SU-DHL-6 (cell line): ENCODE measurements at regions not wholly inside any gene's neighbourhood (a gene's known extent, or its start where the extent isn't known, plus 50 kb on each side); places are given as distances from the start of the nearest gene placed in this dataset.

ENCODE experiments used
- H2AFZ ChIP-seq: fragments of 200-600 bp; sonication (generic); 2 replicates; pipeline ENCODE4 v1.6.1; 2014; ENCODE audit warnings: low read depth, mild to moderate bottlenecking, moderate library complexity, mixed read lengths, antibody characterized with exemption, low read length; ENCODE audit not compliant: severe bottlenecking
- H3F3A ChIP-seq: fragments of 200-600 bp; shearing (Covaris generic); 2 replicates; pipeline ENCODE4 v1.6.0; 2016; ENCODE audit warnings: antibody characterized with exemption, mild to moderate bottlenecking; ENCODE audit not compliant: insufficient read depth
- H3K27ac ChIP-seq: fragments of 200-600 bp; sonication (generic); 2 replicates; pipeline ENCODE4 v1.5.1; 2016; ENCODE audit warnings: low read depth, mild to moderate bottlenecking, low read length, moderate library complexity, mixed read lengths
- H3K27me3 ChIP-seq: fragments of 200-600 bp; sonication (generic), shearing (Covaris generic); 2 replicates; pipeline ENCODE4 v1.6.0; 2014; ENCODE audit warnings: mild to moderate bottlenecking, low read length
- H3K36me3 ChIP-seq: fragments of 200-600 bp; sonication (generic); 2 replicates; pipeline ENCODE4 v1.6.1; 2014; ENCODE audit warnings: mild to moderate bottlenecking, low read length, mixed read lengths
- H3K4me2 ChIP-seq: fragments of 300-600, 200-600 bp; shearing (Covaris generic), sonication (generic); 2 replicates; pipeline ENCODE4 v1.6.0; 2014; ENCODE audit warnings: low read length, low read depth, mild to moderate bottlenecking; ENCODE audit not compliant: poor library complexity, severe bottlenecking
- H3K4me3 ChIP-seq: fragments of 200-600 bp; sonication (generic); 2 replicates; pipeline ENCODE4 v1.5.1; 2014; ENCODE audit warnings: antibody characterized with exemption, low read length, mild to moderate bottlenecking, mixed read lengths; ENCODE audit not compliant: insufficient read depth, poor library complexity, severe bottlenecking
- H3K79me2 ChIP-seq: fragments of 200-600 bp; sonication (generic); 2 replicates; pipeline ENCODE4 v1.6.1; 2014; ENCODE audit warnings: mild to moderate bottlenecking, low read length, moderate library complexity; ENCODE audit not compliant: insufficient read depth
- H3K9ac ChIP-seq: fragments of 200-600 bp; sonication (generic); 2 replicates; pipeline ENCODE4 v1.7.0; 2014; ENCODE audit warnings: mild to moderate bottlenecking, low read length
- H3K9me2 ChIP-seq: fragments of 200-600 bp; sonication (generic); replicated peaks from 2 replicates; pipeline ENCODE4 v1.6.1; 2014; ENCODE audit warnings: low read length; ENCODE audit not compliant: insufficient read depth
- H3K9me3 ChIP-seq: fragments of 200-600 bp; sonication (generic); 2 replicates; pipeline ENCODE4 v1.6.1; 2014; ENCODE audit warnings: low read length, mixed read lengths; ENCODE audit not compliant: insufficient read depth
- H4K20me1 ChIP-seq: fragments of 200-600 bp; sonication (generic); 2 replicates; pipeline ENCODE4 v1.6.1; 2014; ENCODE audit warnings: low read depth, mild to moderate bottlenecking, antibody characterized with exemption, low read length, moderate library complexity, mixed read lengths
- EZH2phosphoT487 ChIP-seq: fragments of 200-600 bp; sonication (generic), shearing (Covaris generic); conservative IDR thresholded peaks from 2 replicates; pipeline ENCODE4 v1.6.1; 2018; ENCODE audit warnings: mild to moderate bottlenecking, antibody characterized with exemption, low read length, moderate library complexity, mixed read lengths
- TF ChIP-seq, protein P1 (sequence below): fragments of 200-600 bp; sonication (generic); IDR thresholded peaks from one replicate; pipeline ENCODE4 v1.5.1; 2017; ENCODE audit warnings: antibody characterized with exemption, mild to moderate bottlenecking, low read length, moderate library complexity; ENCODE audit not compliant: insufficient read depth, poor library complexity, severe bottlenecking

DNA sequence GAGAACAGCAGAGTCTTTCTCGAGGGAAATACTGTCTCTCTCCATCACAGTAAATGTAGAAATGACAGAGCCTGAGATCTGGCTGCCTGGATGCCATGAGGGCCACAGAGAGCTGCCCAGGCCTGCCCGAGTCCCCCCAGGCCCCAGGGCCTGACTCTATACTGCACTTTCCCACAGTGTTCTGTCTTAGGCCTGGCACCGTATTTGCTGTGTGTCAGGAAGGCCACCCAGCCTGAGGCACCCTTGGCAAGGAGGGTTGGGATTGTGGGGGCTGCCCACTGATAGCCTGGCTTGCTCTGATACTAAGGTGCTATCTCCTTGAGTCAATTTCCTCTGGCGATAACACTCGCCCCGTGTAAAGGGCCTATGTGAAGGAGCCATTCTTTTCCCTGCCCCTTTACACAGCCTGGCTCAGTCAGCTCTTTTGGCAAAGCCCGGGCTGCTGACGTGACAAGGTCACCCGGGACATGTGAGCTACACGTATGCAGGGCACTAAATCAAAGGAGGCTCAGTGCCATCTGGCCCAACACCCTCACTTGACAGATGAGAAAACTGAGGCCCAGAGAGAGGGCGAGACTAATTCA lies 630.1 kb upstream of the KLF4 start:
- H3K27ac ChIP-seq: no peak overlapping the region
- TF ChIP-seq, protein P1, sequence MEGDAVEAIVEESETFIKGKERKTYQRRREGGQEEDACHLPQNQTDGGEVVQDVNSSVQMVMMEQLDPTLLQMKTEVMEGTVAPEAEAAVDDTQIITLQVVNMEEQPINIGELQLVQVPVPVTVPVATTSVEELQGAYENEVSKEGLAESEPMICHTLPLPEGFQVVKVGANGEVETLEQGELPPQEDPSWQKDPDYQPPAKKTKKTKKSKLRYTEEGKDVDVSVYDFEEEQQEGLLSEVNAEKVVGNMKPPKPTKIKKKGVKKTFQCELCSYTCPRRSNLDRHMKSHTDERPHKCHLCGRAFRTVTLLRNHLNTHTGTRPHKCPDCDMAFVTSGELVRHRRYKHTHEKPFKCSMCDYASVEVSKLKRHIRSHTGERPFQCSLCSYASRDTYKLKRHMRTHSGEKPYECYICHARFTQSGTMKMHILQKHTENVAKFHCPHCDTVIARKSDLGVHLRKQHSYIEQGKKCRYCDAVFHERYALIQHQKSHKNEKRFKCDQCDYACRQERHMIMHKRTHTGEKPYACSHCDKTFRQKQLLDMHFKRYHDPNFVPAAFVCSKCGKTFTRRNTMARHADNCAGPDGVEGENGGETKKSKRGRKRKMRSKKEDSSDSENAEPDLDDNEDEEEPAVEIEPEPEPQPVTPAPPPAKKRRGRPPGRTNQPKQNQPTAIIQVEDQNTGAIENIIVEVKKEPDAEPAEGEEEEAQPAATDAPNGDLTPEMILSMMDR: no peak
- no peak for TF ChIP-seq EZH2phosphoT487
- no peak overlapping the region for H3K9ac ChIP-seq
- no peak overlapping the region for H2AFZ ChIP-seq
- H3K36me3 ChIP-seq: no peaks in the 10 kb centered on the region
- H3K79me2 ChIP-seq: no peaks in the 10 kb centered on the region
- no peaks in the 10 kb centered on the region for H3K9me3 ChIP-seq
- H3F3A ChIP-seq: no peaks in the 10 kb centered on the region
- no peak overlapping the region for H3K4me2 ChIP-seq
- H4K20me1 ChIP-seq: no peaks in the 10 kb centered on the region
- H3K4me3 ChIP-seq: no peak overlapping the region
- H3K9me2 ChIP-seq: no peaks in the 10 kb centered on the region
- H3K27me3 ChIP-seq: no peaks in the 10 kb centered on the region; the same call in 1 of the 2 replicates

- H3K9me2 ChIP-seq: no peaks in the 10 kb centered on the region
- H3K27ac ChIP-seq: no peak overlapping the region
- TF ChIP-seq, protein P1: no peak
- no peak for TF ChIP-seq EZH2phosphoT487
- no peaks in the 10 kb centered on the region for H3K36me3 ChIP-seq
- no peak overlapping the region for H2AFZ ChIP-seq
- H4K20me1 ChIP-seq: no peaks in the 10 kb centered on the region
- H3K27me3 ChIP-seq: no peaks in the 10 kb centered on the region; the same call in 1 of the 2 replicates
- no peak overlapping the region for H3K4me3 ChIP-seq
- no peaks in the 10 kb centered on the region for H3F3A ChIP-seq
- no peak overlapping the region for H3K4me2 ChIP-seq
- no peaks in the 10 kb centered on the region for H3K79me2 ChIP-seq
- no peaks in the 10 kb centered on the region for H3K9me3 ChIP-seq
- H3K9ac ChIP-seq: no peak overlapping the region
Observed at GRCh38 chr9:108117795-108118194, 628.2 kb upstream of the KLF4 start.

GRCh38 chr9:108117306-108117705 lies 627.7 kb upstream of the KLF4 start:
- TF ChIP-seq, protein P1: no peak
- no peak for TF ChIP-seq EZH2phosphoT487

More at GRCh38 chr9:108117306-108117705, 627.7 kb upstream of the KLF4 start:
- Histone ChIP-seq H3K4me3 (no peak overlapping the region), H4K20me1 (no peaks in the 10 kb centered on the region), H3K9me2 (no peaks in the 10 kb centered on the region), H3F3A (no peaks in the 10 kb centered on the region), H3K9me3 (no peaks in the 10 kb centered on the region), H3K27me3 (no peaks in the 10 kb centered on the region; the same call in 1 of the 2 replicates), H3K79me2 (no peaks in the 10 kb centered on the region), H3K4me2 (no peak overlapping the region), H2AFZ (no peak overlapping the region), H3K36me3 (no peaks in the 10 kb centered on the region), H3K9ac (no peak overlapping the region), H3K27ac (no peak overlapping the region)
